ENCODE measurements at regions not wholly inside any gene's neighbourhood (a gene's known extent, or its start where the extent isn't known, plus 50 kb on each side); places are given as distances from the start of the nearest gene placed in this dataset.
"Not testable (repeated sequence)": the region's sequence is repeated elsewhere in the genome, so short reads cannot be mapped to it uniquely, and the experiment has no call there.

DNA sequence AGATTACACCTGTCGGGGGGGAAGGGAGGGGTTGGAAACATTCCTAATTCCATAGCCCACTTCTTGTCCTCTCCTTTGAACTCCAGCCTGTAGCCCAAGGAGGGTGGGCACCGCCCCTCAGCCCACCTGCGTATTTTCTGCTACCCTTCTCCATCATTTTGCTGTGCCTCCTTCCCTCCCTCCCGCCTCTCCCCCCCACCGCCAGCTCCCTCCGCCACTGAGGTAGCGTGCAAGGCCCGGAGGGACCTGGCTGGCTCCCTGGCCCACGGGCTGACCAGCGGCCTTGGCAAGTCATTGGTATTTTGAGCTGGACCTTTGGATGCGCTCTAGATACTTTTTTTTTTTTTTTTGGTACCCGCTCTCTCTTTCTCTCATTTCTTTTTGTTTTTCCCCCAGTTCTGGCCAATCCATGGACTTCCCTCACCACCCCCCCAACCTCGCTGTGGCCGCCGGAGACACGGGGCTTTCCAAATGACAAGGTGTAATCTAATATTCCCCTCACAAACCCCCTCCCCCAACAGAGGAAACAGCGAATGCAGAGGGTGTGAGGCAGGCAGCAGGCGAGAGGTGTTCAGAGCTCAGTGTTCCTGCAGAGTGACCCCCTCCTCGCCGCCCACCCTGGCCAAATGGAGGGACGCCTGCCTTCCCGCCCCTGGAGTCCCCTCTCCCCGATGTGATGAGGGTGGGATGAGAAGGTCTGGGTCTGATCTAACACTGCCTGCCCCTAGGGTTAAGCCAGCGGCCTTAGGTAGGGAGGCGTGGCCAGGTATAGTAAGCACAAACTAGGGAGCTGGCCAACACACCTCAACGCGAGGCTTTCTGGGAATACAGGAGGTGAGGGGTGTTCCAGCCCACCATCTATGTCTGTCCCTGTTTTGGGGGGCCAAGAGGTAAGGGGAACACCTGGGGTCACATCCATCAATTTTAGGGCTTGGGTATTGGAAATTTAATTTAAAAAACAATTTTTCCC lies 89.2 kb downstream of the PTPRS start:
- no peak for DNase-seq
- TF ChIP-seq POLR2A (IDR thresholded peaks at IDR 0.05; ENCODE audit: low read length) (no peak), GATA1 (IDR thresholded peaks at IDR 0.05; ENCODE audit: low read depth, low read length) (no peak)

DNA sequence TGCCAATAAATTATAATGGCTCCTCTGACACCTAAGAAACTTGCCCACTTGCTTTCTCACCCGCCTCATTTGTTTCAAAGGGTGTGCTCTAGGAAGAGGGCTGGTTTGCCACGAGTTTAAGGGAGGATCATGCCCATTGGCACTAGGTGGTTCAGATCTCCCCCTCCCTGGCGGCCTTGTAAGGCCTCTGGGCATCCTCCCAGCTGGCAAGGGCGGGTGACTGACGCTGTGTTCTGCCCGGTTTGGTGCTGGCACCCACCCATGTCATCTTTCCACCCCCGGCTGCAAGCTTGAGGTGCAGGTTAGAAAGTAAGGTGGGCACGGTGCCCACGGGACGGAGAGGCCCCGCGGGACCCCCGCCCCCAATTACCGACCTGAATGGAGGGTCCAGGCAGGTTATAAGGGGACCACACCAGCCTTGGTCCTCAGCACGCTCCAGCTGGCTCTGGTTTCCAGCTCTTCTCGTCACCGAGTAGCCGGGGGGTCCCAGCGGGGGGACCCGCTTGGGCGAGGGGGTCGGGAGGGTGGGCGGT lies 90.4 kb downstream of the PTPRS start:
- no peak for DNase-seq
- TF ChIP-seq POLR2A (IDR thresholded peaks at IDR 0.05; ENCODE audit: low read length) (no peak), GATA1 (IDR thresholded peaks at IDR 0.05; ENCODE audit: low read depth, low read length) (no peak)

DNA sequence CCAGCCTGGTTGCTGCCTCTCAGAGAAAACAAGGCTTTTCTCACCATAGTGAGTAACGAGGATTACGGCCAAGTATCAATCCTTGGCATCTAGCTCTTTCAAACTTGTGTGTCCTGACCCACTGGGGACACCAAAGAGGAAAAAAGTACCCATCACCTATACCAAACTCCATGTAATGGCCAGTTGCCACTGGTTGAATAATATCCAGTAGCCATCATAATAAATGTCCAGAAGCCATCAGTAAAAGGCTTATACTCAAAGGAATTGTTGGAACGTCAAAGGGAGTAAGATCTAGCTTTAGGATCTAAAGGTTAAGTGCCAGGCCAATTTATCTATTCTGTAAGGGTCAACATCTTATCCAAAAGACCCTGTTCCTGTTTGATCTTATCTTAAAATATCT lies 91.1 kb downstream of the PTPRS start:
- no peak for DNase-seq

DNA sequence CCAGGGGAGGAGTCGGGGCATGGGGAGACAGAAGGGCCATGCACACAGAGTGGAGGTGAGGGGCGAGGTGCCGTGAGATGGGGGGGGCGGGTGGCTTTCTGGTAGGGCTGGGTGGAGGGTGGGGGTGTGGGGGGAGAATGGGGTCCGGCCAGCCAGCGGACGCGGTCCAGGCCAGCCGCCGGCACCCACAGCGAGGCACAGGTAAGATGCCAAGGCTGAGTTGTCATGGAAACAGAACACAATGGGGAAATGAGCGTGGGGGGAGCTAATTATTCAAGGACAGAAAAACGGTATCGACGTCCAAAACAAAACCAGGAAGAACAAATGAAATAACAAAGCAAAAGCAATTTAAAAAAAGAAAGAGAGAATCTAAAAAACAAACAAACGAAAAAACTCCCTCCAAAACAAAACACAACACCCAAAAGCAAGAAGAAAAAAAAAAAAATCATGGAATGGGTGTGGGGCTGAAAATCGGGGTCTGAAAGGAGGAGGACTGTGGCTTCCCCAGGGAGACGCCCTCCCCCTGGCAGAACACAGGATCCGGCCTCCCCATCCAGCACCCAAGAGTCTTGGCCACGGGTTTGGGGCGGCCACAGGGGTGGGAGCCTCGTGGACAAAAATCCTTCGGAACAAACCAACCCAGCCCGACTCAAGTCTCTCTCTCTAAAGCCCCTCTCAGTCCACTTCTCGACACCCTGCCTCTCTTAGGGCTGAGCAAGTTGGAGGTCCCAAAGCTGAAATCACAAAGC lies 92.5 kb downstream of the PTPRS start:
- no peak for TF ChIP-seq GATA1 (IDR thresholded peaks at IDR 0.05; ENCODE audit: low read depth, low read length)
- no peak for TF ChIP-seq POLR2A (IDR thresholded peaks at IDR 0.05; ENCODE audit: low read length)
- DNase-seq = no peak

More for the DNA sequence above, 91.1 kb downstream of the PTPRS start:
- no peak for TF ChIP-seq POLR2A (IDR thresholded peaks at IDR 0.05; ENCODE audit: low read length)
- TF ChIP-seq GATA1 (IDR thresholded peaks at IDR 0.05; ENCODE audit: low read depth, low read length) = no peak

DNA sequence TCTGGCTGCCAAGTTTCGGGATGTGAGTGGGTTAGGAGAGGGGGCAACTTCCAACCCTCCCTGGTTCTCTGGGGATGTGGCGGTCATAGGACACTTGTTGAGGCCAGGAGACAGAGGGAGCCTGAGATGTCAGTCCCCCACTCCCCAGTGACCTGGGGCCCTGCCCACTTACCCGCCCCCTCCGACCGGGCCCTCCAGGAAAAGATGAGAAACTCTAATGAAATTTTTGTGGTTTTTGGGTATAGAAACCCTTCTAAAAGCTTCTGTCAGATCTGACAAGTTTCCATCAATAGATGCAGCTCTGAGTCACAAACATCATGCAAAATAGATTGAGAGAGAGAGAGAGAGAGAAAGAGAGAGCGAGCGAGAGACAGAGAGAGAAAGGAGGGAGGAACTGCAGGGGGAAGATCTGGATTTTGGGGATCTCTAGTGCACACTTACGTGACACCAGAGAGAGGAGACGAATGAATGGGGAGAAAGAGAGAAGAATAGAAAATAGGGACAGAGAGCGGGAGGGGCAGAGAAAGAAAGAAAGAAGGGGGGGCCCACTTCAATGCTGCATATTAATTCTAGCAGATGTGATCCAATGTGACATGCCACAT lies 94.0 kb downstream of the PTPRS start:
- no peak for DNase-seq
- TF ChIP-seq POLR2A (IDR thresholded peaks at IDR 0.05; ENCODE audit: low read length) = no peak
- TF ChIP-seq GATA1 (IDR thresholded peaks at IDR 0.05; ENCODE audit: low read depth, low read length) = no peak

DNA sequence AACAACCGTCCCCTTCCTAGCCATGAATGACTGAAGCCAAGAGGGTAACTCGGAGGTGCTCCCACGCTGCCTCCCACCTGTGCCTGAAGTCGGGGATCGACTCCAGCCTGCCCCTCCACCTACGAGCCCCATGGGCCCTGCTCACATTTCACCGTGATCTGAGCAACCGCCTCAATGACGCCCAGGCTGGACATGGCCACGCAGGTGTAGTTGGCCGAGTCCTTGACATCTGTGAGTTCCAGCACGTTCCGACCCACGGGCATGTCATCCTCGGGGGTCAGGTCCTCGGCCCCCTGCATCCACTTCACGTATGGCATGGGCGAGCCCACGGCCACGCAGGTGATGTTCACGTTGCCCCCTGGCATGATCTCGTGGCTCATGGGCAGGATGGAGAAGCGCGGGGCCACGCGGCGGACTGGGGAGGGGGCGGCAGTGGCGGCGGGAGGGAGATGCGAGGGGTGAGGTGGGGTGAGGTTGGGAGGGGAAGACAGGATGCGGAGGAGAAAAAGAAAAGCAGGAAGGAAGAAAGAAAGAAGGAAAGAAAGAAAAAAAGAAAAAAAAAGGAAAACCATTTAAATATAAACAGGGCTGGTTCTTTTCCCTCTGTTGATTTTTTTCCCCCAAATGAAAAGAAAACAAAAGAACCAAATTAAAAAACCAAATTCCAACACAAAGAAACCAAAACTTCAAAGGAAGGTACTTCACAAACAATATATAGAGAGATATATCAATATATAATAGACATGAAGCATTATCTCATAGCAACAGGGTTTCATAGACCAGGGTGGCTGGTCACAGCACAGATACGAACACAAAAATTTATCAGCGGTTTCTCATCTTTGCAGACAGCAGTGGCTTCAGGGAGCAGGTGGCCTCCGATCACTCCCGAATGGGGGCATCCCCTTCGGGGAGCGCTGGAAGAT lies 94.7 kb downstream of the PTPRS start:
- TF ChIP-seq GATA1 (IDR thresholded peaks at IDR 0.05; ENCODE audit: low read depth, low read length) (no peak), POLR2A (IDR thresholded peaks at IDR 0.05; ENCODE audit: low read length) (no peak)
- DNase-seq = no peak

DNA sequence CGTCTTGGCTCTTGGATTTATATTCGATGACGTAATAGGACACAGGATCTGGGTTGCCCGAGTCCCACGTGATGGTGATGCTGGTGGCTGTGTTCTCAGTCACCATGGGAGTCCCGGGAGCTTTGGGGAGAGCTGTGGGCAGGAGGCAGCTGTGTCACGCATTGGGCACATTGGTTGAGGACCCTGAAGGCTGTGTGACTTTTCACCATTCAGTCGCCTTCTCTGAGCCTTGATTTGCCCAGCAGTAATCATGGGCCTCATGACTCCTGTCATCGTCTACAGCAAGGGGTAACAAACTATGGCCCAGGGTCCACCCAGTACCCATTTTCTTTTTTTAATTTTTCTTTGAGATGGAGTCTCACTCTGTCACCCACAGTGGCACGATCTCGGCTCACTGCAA lies 96.3 kb downstream of the PTPRS start:
- DNase-seq = no peak
- no peak for TF ChIP-seq GATA1 (IDR thresholded peaks at IDR 0.05; ENCODE audit: low read depth, low read length)
- no peak for TF ChIP-seq POLR2A (IDR thresholded peaks at IDR 0.05; ENCODE audit: low read length)

DNA sequence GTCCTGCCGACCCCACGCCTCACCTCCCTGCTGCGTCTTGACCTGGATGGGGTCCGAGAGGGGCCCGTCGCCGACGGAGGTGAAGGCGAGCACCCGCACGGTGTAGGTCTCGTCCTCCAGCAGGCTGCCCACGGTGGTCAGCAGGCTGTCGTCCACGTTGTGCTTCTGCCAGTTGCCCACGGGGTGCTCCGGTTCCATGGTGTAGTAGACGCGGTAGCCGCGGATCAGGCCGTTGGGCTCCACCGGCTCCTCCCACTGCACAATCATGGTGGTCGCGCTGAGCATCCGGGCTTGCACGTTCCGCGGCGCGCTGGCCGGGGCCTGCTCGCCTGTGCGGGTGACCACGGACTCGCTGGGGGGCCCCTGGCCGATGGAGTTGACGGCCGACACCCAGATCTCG lies 96.7 kb downstream of the PTPRS start:
- TF ChIP-seq POLR2A (IDR thresholded peaks at IDR 0.05; ENCODE audit: low read length) (no peak), GATA1 (IDR thresholded peaks at IDR 0.05; ENCODE audit: low read depth, low read length) (no peak)
- DNase-seq = no peak

DNA sequence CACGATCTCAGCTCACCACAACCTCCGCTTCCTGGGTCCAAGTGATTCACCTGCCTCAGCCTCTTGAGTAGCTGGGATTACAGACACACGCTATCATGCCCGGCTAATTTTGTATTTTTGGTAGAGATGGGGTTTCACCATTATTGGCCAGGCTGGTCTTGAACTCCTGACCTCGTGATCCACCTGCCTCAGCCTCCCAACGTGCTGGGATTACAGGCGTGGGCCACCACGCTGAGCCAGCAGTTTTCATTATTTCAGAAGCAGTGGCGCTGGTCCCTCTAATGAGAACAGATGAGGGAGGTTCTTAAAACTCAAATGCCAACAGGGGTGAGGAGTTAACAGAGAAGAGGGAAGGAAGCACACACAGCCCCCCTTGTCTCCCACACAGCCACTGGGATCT lies 98.7 kb downstream of the PTPRS start:
- not testable (repeated sequence) for DNase-seq

DNA sequence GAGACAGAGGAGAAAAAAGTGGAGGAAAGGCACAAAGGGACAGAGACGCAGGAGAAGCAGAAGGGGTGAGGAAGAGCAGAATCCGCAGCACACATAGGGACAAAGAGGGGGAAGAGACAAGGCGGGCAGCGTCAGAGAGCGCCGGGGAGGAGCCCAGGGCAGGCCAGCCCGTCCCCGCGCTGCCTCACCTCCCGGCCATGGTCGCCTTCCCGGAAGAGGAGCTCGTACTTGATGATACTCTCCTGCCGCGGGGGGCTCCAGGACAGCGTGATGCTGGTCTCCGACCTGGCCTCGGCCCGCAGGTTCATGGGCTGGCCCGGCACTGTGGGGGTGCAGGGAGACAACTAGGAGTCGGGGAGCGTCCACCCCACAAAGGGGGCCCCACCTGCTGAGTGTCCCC lies 100.6 kb downstream of the PTPRS start:
- TF ChIP-seq GATA1 (IDR thresholded peaks at IDR 0.05; ENCODE audit: low read depth, low read length) = no peak
- DNase-seq = no peak

DNA sequence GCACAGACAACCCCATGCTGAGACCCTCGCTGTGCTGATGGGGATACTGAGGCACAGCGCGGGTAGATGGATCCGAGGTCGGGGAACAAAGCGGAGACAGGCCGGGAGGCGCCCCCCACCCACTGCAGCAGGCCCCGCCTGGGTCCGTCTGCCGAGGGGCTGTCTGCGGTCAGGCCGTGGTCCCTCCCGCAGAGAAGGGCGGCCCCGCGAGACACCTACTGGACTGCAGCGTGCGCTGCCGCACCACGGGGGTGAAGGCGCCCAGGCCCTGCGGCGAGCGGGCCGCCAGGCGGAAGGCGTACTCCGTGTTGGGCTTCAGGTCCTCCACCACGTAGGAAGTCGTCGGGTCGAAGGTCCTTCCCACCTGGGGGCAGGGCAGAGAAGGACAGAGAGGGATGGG lies 101.9 kb downstream of the PTPRS start:
- TF ChIP-seq POLR2A (IDR thresholded peaks at IDR 0.05; ENCODE audit: low read length) = no peak
- no peak for TF ChIP-seq GATA1 (IDR thresholded peaks at IDR 0.05; ENCODE audit: low read depth, low read length)
- DNase-seq = no peak

DNA sequence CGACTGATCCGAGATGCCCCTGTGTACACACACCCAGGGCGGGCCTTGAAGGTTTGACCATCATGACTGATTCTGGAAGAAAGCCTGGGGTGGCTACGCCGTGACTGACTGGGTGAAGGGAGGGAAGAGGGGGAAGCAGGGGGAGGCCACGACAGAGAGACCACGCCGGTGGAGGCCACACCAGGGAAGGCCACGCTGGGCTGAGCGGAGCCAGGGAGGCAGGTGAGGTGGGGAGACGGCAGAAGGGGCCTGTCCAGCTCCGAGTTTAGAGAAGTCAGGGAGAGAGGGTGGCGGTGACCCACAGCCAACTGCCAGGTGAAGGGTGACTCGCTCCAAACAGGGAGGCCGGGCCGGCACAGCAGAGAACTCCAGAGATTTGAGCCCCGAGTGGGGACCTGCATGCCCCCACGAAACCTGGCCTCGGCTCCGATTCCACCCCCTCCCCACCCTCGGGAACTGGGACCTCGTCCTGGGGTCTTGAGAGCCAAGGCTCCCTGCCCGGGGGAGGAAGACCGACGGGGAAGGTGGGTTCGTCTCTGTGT lies 102.6 kb downstream of the PTPRS start:
- no peak for DNase-seq
- no peak for TF ChIP-seq GATA1 (IDR thresholded peaks at IDR 0.05; ENCODE audit: low read depth, low read length)
- TF ChIP-seq POLR2A (IDR thresholded peaks at IDR 0.05; ENCODE audit: low read length) = no peak

DNA sequence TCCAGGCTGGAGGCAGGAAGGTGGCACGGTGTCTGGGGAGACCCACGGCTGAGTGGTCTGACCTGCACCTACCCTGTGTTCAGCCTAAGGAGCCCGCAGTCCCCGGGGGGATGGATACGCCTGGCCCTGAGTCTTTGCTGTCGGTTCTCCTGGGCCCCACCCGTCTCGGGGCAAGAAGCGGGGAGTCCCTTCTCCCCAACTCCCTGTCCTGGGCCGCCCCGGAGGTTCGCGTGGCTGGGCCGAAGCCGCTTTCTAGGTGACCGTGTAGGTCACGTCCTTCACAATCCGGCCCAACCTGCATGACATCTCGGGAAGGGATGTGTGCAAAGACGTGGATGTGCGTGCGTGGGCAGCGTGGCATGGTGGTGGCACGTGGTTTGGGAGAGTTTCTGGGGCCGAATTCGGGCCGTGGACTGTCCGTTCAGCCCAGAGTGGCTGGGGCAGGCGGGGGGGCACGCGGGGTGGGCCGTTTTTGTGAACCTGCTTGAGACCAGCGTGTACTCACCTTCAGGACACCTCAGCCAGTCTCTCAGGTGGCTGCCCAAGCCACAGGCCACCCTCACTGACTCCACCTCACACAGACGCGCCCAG lies 103.3 kb downstream of the PTPRS start:
- no peak for TF ChIP-seq POLR2A (IDR thresholded peaks at IDR 0.05; ENCODE audit: low read length)
- no peak for TF ChIP-seq GATA1 (IDR thresholded peaks at IDR 0.05; ENCODE audit: low read depth, low read length)
- no peak for DNase-seq
